ENCODE measurements at regions not wholly inside any gene's neighbourhood (a gene's known extent, or its start where the extent isn't known, plus 50 kb on each side); places are given as distances from the start of the nearest gene placed in this dataset.

GRCh38 chr3:28951772-28952556, 328.9 kb upstream of the RBMS3 start:
- TF ChIP-seq POLR2AphosphoS5 (IDR thresholded peaks at IDR 0.05; ENCODE audit: borderline replicate concordance, low read depth, low read length) = no peak
- no peak for TF ChIP-seq EZH2 (IDR thresholded peaks at IDR 0.05)
- TF ChIP-seq FOXP2 (optimal IDR thresholded peaks at IDR 0.05; ENCODE audit: control extremely low read depth, extremely low read length, insufficient read depth) = no peak

All from SK-N-MC (cell line).